ENCODE measurements at regions not wholly inside any gene's neighbourhood (a gene's known extent, or its start where the extent isn't known, plus 50 kb on each side); places are given as distances from the start of the nearest gene placed in this dataset.

GRCh38 chr12:69001251-69001650 lies 68.3 kb upstream of the CPM start:
- POLR2A ChIA-PET (ENCODE audit: partially characterized antibody): no interaction called here
- TF ChIP-seq RNF2 (IDR thresholded peaks at IDR 0.05; ENCODE audit: borderline replicate concordance, low read depth, low read length, missing control alignments, poor library complexity, severe bottlenecking) (no peak), SIRT6 (IDR thresholded peaks at IDR 0.05; ENCODE audit: low read length) (no peak), POLR2AphosphoS5 (IDR thresholded peaks at IDR 0.05; ENCODE audit: low read depth, low read length) (no peak), EGR1 (IDR thresholded peaks at IDR 0.05; ENCODE audit: borderline replicate concordance, low read depth, low read length) (no peak), ATF3 (IDR thresholded peaks at IDR 0.05; ENCODE audit: insufficient read depth, low read depth, low read length) (no peak), SP1 (IDR thresholded peaks at IDR 0.05; ENCODE audit: low read depth, low read length) (no peak), BCL11A (IDR thresholded peaks at IDR 0.05; ENCODE audit: low read depth in 2 of 2, low read length in 2 of 2) (no peak), MAFK (IDR thresholded peaks at IDR 0.05; ENCODE audit: low read depth, low read length) (no peak), CHD1 (IDR thresholded peaks at IDR 0.05; ENCODE audit: low read depth, low read length) (no peak), RXRA (IDR thresholded peaks at IDR 0.05; ENCODE audit: insufficient read depth, low read depth, low read length) (no peak), POU5F1 (IDR thresholded peaks at IDR 0.05; ENCODE audit: low read depth, low read length) (no peak)
- TF ChIP-seq, protein P1, sequence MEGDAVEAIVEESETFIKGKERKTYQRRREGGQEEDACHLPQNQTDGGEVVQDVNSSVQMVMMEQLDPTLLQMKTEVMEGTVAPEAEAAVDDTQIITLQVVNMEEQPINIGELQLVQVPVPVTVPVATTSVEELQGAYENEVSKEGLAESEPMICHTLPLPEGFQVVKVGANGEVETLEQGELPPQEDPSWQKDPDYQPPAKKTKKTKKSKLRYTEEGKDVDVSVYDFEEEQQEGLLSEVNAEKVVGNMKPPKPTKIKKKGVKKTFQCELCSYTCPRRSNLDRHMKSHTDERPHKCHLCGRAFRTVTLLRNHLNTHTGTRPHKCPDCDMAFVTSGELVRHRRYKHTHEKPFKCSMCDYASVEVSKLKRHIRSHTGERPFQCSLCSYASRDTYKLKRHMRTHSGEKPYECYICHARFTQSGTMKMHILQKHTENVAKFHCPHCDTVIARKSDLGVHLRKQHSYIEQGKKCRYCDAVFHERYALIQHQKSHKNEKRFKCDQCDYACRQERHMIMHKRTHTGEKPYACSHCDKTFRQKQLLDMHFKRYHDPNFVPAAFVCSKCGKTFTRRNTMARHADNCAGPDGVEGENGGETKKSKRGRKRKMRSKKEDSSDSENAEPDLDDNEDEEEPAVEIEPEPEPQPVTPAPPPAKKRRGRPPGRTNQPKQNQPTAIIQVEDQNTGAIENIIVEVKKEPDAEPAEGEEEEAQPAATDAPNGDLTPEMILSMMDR (IDR thresholded peaks at IDR 0.05; ENCODE audit: control extremely low read depth in 1 of 3, insufficient read depth in 1 of 3, low read depth in 1 of 3, low read length in 3 of 3): no peak

More at GRCh38 chr12:69001251-69001650, 68.3 kb upstream of the CPM start:
- Histone ChIP-seq H2BK5ac (ENCODE audit: low read depth, low read length) (no peak overlapping the region), H2AFZ (ENCODE audit: low read length) (no peak overlapping the region), H3K9ac (replicated peaks in 1 of 4; ENCODE audit: extremely low read depth in 1 of 4, low read depth in 3 of 4, low read length in 3 of 4) (no peak overlapping the region), H4K5ac (ENCODE audit: insufficient read length, low read depth, low read length) (no peak overlapping the region), H3K14ac (ENCODE audit: insufficient read length) (no peak overlapping the region), H3K79me2 (ENCODE audit: control insufficient read depth in 1 of 2, insufficient read depth in 2 of 2, low read length in 2 of 2) (no peaks in the 10 kb centered on the region), H2BK15ac (ENCODE audit: low read length) (no peak overlapping the region), H4K91ac (replicated peaks; ENCODE audit: insufficient read length, low read length) (no peak overlapping the region), H2BK12ac (ENCODE audit: low read depth, low read length) (no peak overlapping the region), H3K27me3 (replicated peaks in 1 of 4; ENCODE audit: control insufficient read depth in 3 of 4, extremely low read depth in 1 of 4, insufficient read depth in 3 of 4, low read length in 3 of 4) (0 out of 7 replicates have a peak, but pooled peaks cover 0 to 3% (median 0%) of the 10 kb centered on the region in 4 experiments), H3K4ac (replicated peaks; ENCODE audit: insufficient read length, low read depth, low read length) (no peak overlapping the region), H3K23ac (ENCODE audit: insufficient read length) (no peak overlapping the region), H2BK120ac (replicated peaks; ENCODE audit: low read depth, low read length) (no peak overlapping the region), H3K18ac (ENCODE audit: extremely low read depth, low read length) (no peak overlapping the region), H3K4me1 (replicated peaks in 1 of 4; ENCODE audit: control insufficient read depth in 3 of 4, insufficient read depth in 4 of 4, low read length in 3 of 4) (no peaks in the 10 kb centered on the region), H3K9me3 (ENCODE audit: insufficient read depth in 2 of 2, low read depth in 1 of 2, low read length in 1 of 2) (peaks cover 2 to 6% of the 10 kb centered on the region in 2 experiments; a peak in 2 of 4 replicates), H3K27ac (ENCODE audit: low read depth, low read length) (no peak overlapping the region), H2AK5ac (ENCODE audit: low read depth, low read length) (no peak overlapping the region), H3K36me3 (ENCODE audit: control insufficient read depth in 2 of 4, insufficient read depth in 4 of 4, low read length in 3 of 4) (no peaks in the 10 kb centered on the region), H2BK20ac (ENCODE audit: low read length) (no peak overlapping the region), H4K20me1 (replicated peaks in 1 of 2; ENCODE audit: control insufficient read depth in 1 of 2, insufficient read depth in 2 of 2, low read length in 2 of 2) (no peaks in the 10 kb centered on the region), H3K23me2 (ENCODE audit: low read depth, low read length) (no peaks in the 10 kb centered on the region), H3K79me1 (ENCODE audit: low read depth, low read length) (no peaks in the 10 kb centered on the region), H3K56ac (replicated peaks; ENCODE audit: insufficient read length, low read depth, low read length) (no peak overlapping the region), H3K4me3 (ENCODE audit: extremely low read depth in 1 of 4, insufficient read depth in 2 of 4, low read depth in 3 of 4, low read length in 4 of 4) (no peak overlapping the region), H3K4me2 (ENCODE audit: insufficient read depth in 1 of 2, low read depth in 2 of 2, low read length in 2 of 2) (no peak overlapping the region), H4K8ac (ENCODE audit: extremely low read depth, insufficient read depth, low read length) (no peak overlapping the region)
- FAIRE-seq (no peak), DNase-seq (ENCODE audit: low read depth in 1 of 2, low spot score in 2 of 2) (no peak)
- CTCF ChIA-PET (ENCODE audit: partially characterized antibody): interaction anchor here (1.4 kb wide), 1 partner anchor 171 kb away, joined by 4 read pairs; no protein-coding TSS in a partner anchor
- WGBS, 2 experiments (ENCODE audit: extremely low coverage in 1 of 2, insufficient coverage in 1 of 2, insufficient read length in 1 of 2, insufficient replicate concordance in 2 of 2, low coverage in 1 of 2, low lambda C conversion rate in 2 of 2, missing lambda C conversion rate in 1 of 2): 84% methylated on average over 3 of the region's 3 CpGs; no CpG with 5 or more reads in 1 of the 2 experiments
